ENCODE measurements at regions not wholly inside any gene's neighbourhood (a gene's known extent, or its start where the extent isn't known, plus 50 kb on each side); places are given as distances from the start of the nearest gene placed in this dataset.

DNA sequence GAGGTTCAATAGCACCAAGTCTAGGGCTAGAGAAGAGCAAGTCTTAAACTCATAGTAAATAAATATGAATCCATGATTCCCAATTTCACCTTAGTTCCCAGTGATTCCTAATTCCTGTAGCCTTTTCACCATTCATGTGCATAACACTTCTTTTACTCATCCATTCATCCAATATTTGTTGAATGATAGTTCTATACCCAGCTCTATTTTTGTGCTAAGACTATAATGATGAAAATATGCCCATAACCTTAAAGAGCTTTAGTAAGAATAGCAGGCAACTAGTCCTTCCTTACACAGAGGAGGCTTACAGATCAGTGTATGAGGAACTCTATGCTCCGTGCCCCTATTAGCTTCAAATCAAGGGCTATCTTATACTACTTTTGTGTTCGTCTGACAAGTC, 280.2 kb upstream of the CHRM2 start:
- TF ChIP-seq, protein P1, sequence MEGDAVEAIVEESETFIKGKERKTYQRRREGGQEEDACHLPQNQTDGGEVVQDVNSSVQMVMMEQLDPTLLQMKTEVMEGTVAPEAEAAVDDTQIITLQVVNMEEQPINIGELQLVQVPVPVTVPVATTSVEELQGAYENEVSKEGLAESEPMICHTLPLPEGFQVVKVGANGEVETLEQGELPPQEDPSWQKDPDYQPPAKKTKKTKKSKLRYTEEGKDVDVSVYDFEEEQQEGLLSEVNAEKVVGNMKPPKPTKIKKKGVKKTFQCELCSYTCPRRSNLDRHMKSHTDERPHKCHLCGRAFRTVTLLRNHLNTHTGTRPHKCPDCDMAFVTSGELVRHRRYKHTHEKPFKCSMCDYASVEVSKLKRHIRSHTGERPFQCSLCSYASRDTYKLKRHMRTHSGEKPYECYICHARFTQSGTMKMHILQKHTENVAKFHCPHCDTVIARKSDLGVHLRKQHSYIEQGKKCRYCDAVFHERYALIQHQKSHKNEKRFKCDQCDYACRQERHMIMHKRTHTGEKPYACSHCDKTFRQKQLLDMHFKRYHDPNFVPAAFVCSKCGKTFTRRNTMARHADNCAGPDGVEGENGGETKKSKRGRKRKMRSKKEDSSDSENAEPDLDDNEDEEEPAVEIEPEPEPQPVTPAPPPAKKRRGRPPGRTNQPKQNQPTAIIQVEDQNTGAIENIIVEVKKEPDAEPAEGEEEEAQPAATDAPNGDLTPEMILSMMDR (IDR thresholded peaks at IDR 0.05) = no peak
- TF ChIP-seq POLR2A (IDR thresholded peaks at IDR 0.05; ENCODE audit: low read depth) = no peak
